GM19043 (cell line): ENCODE measurements at regions not wholly inside any gene's neighbourhood (a gene's known extent, or its start where the extent isn't known, plus 50 kb on each side); places are given as distances from the start of the nearest gene placed in this dataset.

Experiments
- ATAC-seq: cut with Tn5 transposase; IDR thresholded peaks from one replicate; pipeline ENCODE4 v1.9.1; 2021; ENCODE audit warnings: low read depth; ENCODE audit not compliant: unreplicated experiment

DNA sequence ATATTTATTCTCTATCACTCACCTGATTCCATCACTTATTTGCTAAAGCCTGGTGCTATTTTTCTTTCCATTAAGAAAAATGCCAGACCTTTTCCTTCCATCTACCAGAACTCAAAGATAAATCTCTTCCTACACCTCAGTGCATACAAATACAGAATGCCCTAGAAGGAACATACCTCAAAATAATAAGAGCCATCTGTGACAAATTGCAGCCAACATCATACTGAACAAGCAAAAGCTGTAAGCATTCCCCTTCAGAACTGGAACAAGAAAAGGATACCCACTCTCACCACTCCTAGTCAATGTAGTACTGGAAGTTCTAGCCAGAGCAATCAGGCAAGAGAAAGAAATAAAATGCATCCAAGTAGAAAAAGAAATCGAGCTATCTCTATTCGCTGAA, 315.9 kb upstream of the UBE2E3 start:
- ATAC-seq = no peak

DNA sequence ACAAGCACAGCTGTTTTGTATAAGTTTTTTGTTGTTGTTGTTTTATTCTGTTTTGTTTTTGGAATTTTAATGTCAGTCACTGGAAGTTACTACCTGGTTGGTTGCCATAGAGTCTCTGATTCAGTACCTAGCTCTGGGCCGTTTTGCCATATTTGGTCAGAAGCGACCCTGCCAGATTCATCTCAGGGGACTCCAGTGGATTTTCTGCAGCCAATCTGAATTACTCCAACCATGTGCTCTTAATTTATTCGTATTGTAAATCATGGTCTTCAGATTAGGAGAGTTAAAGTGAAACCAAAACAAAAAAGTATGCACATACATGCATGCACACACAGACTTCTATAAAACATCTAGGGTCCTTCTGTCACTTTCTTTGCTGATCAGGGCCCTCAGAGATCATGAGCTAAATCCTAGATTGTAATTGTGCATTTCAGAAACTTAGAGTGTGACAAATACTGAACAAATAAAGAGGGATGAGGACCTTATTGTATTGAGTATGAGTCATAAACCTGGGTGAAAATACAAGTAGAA, 317.4 kb upstream of the UBE2E3 start:
- no peak for ATAC-seq

DNA sequence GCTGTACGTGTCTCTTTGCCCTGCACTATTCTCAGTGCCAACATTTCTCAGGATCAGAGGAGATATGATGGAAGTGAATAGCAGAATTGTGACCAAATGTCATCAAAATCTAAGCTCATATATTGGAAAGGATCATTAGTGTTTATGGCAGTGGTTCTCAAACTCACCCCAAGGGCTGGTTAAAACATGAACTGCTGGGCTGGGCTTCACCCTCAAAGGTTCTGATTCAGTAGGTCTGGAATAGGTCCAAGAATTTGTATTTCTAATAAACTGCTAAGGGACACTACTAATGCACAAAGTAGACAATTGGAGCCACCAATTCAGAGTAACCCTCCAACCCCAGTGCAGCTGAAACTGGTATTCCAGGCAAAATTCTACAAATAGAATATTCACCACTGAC, 317.9 kb upstream of the UBE2E3 start:
- no peak for ATAC-seq

DNA sequence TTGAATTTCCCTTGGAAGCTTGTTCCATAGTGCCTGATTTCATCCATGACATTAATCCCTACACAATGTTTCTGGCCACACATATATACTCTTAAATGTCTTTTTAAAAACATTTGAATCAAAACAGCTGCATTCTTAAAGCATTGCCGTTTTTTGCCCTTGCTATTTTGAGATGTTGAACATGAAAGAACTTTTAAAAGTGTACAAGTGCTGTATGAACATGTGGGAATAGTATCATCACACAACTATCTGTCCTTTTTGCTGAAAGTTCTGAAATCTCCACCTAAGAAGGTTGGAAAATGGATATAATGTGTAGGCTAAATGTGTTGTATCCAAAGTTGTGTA, 318.7 kb upstream of the UBE2E3 start:
- ATAC-seq = no peak

DNA sequence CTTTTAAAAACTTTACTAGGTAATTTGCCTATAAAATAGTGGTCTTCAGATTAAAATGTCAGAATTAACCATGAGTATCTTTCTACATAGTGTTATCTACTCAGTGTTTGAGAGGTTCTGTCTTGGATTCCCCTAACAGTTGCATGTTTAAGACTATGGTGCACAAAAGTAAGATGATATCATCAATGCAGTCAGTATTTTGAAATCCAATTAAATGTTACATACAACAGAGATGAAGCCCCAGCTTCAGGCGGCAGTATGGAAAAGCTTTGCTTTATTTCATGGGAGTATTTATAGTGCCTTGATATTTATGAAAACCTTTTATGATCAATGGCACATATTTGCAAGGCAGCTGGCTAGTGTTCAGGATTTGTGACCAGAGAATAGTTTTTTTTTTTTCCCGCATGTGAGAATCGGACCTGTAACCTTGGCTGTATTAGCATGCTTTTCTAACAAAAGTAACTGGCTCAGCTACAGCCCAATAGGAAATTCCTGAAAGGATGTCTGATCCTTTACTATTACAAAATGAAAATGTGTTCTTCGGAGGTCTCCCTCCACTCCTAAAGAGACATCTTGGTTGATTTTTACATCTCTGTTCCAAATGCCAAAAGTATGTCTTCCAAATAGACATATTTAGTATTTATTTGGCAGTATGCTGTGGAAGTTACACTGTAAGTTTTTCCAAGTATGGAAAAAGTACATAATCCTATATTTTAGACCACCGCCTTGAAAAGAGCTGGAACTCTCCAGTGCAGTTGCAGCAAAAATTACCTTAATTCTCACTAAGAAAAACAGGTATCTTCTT, 319.3 kb upstream of the UBE2E3 start:
- ATAC-seq = no peak

DNA sequence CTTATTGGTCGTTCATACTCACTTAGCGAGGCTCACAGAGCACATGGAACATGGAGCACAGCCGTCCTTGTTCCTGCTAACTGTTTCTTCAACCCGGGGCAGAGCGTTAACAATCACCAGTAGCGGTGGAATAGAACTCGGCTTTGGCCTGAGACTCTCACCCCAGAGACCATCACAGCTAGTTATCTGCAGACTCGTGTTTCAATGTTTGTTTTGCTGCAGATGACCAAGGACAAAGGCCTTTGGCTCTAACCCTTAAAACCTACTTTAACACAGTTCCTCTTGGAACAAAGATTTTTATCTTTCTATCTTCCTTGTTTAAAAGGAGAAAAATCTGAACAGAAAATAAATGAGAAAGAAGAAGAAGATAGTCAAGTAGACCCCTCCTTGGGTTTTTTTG, 320.2 kb upstream of the UBE2E3 start:
- ATAC-seq = no peak

DNA sequence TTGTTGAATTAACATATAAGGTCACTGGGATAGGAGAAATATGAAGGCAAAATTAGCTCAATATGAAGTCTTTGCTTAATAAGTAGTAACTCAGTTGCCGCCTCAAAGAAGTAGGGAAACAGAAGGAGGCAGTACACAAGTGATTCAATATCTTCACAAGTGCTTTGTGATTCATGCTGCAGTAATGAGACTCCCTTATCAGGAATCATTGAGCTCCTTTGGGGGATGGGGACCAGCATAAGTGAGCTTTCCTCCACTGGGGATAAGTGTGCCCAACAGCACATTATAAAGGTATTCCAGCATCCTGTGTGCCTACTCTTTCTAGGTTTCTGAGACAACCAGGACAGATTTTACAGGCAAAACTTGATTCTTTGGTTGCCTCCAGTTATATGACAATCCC, 323.4 kb upstream of the UBE2E3 start:
- no peak for ATAC-seq

DNA sequence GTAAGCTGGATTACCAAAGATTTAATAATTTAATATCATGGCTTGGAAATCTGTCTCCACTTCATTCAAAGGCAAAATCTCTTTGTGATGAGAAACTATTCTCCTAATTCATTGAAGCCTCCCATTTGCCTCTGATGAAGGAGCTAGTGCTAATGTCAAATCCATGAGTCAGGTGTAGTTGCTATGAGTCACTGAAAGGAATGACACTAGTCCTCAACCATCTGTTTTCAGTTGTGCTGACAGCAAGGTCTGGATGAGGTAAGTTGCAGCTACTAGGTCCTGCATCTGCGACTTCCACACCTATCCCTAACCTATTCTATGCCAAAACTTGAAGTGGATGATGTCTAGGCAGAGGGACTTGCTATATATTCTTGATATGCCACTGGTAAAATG, 324.0 kb upstream of the UBE2E3 start:
- no peak for ATAC-seq

DNA sequence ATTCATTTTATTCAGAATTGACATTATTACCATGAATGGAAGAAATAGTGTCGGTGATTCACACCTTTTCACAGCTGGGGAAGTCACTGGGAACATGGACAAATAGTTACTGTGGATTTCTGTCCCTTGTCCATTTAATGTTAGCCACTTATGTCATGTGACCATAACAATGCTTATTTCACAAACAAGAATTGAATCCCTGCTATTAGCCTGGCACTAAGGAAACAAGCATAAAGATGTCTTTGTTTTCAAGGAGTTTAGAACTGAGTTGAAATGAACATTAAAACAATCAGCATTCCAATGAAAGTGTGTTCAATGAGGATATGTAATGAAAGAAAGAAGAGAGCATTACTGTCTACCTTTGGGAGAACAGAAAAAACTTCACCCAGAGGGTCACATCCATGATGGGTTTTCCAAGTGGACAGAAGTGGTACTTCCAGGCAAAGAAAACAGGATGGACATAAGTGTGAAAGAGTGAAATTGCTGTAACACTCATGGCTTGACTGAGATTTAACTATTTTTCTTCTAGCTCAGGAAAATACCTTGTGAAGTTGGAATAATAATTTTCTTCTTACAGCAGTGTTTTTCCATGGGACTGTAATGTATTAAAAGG, 324.5 kb upstream of the UBE2E3 start:
- no peak for ATAC-seq

DNA sequence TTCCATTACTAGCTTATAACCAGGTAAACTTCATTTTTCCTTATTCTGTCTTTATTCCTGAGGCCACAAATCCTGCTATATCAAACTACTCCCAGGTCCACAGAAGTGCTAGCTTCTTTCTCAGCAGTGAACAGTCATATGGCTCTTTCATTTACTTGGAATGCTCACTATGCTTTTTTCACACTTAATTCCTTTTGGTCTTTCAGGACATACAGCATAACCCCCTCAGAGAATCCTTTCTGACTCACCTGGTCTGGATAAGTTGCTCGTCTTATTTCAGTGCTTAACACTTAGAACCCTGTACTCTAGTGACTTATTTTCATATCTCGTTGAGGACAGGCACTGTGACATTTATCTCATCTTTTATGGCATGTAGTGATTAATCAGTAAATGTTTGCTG, 325.0 kb upstream of the UBE2E3 start:
- no peak for ATAC-seq

DNA sequence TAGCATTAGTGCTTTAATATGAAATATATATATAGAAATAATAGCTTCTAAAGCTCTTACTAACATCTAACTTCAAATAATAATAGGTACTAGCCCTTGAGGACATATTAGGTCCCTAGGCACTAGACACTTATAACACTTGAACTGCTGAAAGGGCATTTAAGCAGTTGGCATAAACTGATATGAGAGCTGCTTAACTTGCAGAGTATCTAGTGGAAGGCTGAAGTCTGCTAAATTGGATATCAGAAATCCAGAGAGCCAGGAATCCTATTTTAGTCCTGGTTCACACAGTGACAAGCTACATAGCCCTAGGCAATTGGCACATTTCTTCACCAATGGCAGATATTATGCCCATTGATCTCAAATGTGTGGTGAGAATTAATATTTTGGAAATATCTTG, 326.9 kb upstream of the UBE2E3 start:
- no peak for ATAC-seq

DNA sequence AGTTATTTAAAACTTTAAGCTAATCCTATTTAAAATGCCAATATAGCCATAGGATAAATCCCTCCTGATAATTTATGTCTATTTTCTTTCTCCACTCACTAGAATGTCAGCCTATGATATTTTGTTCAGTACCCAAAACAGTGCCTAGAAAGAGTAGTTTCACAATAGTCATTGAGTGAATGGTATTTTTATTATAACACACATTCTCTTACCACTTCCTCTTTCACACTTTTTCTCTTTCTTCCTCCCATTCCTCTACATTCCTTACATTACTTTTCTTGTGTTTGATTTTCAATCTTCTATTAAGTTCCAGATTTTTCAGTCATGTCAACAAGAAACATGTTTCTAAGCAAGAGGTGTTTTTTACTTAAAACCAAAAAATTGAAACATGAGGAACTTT, 327.6 kb upstream of the UBE2E3 start:
- no peak for ATAC-seq

DNA sequence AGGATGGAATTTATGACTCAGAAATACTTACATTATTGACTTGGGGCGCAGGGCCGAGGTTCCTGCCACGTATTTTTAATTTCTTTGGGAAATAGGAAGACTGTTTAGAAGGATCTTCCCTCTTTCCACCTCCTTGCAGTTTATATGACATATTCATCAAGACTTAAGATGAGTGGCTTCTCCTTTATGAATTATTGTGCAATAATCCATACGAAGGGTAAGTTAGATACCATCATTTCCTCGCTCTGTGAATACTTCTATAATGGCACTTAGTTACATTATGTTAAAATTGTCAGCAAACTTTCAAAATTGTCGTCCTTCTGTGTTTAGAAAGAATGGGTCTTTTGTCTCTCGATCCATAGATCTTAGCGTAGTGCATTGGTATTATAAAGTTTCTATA, 328.8 kb upstream of the UBE2E3 start:
- ATAC-seq = no peak

DNA sequence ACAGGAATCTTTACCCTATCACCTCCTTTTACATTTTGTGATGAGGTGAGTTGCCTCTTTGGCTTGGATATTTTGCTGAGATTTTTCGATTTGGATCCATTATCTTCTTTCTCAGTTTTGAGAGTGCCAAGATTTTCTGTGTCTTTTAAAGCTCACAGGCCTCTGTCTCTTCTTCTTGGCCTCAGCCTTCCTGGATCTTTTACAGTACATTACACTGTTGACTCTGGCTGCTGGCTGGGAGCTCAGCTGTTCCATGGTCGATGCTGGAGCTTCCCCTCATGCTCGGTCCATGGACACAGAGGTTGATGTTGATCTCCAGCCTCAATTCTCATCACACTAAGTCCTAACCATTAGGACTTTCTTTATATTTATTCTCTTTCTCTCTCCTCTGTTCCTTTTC, 332.8 kb upstream of the UBE2E3 start:
- no peak for ATAC-seq

DNA sequence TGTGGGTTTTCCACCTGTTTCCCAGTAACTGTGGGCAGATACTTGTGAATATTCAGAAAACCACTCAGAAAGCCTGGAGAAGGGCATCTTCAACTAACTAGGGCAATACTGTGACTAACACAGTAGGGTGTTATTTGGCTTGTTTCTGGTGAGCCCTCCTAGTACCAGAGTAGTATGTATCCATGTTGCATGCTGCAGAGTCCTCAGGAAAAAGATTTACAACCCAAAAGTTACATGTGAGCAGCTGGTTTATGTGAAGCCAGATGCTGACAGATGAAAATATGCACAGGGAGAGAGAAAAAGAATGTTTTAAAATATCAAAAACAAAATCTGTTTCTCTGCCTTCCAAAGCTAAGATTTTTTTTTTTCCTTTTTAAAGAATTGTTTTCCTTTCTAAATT, 333.2 kb upstream of the UBE2E3 start:
- no peak for ATAC-seq

DNA sequence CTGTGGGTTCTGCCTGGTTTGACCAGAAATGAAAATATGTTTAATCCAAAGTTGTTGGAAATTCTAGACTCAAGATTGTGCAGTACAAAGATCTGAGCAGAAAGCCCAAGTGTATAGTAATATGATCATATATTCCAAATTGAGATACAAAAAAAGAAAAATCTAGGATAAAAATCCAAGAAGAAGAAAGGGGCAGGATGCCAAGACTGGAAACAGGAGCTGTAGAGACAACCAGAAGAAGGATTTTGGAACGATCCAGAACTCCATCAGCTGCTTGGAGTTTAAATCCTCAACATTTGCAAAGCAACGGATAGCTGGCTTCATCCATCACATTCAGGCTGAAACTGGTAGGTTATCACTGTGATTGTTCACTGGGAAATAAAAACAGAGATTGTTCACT, 333.6 kb upstream of the UBE2E3 start:
- no peak for ATAC-seq

DNA sequence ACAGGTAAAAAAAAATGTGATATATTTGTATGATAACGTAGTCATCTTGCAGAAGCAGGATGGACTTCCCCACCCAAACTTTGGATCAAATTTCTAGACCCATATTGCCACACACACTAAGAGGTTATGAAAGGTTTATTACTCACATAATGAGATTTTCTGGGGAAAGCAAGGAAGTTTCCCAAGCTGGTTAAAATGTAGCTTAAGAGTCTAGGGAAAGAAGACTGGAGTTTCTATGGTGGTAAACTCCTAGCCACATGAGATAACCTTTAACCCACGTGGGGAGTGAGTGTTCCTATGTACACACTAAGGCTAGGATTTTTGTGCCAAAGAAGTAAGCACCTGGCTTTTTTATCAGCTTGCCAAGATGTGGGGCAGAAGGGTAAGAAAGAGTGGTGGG, 335.7 kb upstream of the UBE2E3 start:
- ATAC-seq = no peak

DNA sequence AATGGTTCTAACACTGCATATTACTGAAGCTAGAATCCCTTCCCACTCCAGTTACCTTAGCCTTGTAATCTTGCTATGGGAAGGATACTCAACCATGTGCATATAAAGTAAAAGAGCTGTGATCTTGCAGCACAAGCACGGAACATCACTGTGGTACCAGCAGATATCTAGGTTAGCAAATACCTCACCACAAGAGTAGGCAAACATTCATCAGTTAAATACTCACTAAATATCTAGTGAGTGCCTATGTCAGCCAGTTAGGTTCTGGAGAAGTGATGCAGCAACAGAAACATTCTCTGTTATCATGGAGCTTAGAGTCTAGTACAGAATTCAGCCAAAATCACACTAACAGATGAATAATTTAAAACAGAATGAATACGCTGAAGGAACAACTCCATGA, 349.6 kb upstream of the UBE2E3 start:
- ATAC-seq = no peak

DNA sequence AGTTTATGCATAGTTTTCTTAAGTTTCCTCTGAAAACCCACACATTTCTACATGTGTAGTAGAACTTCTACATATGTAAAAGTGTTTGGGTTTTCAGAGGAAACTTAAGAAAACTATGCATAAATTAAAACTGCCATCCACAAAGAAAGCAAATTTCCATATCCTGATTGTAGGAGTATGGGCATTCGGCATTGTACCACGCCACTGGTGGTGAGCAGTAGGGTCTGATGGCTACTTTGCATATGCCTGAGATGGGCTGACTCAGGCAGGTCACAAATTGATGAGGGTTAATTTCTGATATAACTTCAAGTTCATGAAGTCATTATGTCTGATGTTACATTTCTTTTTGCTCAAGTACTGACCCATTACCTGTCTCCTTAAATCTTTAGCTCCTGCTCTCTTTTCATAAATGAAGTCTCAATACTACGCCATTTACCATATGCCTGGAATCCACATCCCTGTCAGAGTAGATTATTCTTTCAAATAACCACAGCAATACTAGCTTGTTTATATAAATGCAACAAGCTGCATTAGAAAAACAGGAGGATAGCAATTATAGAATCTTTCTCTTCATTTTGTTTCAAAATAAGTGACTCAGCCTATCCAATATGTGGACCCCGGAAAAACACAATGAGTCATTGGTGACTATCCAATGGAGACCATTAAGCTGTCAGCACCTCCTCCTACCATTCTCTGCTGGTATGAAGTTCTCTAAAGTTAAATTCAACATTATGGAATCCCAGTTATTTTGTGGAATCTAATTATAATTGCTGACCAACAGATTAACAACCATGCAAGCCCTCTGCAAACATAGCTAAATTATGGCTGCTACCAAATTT, 355.2 kb upstream of the UBE2E3 start:
- no peak for ATAC-seq

DNA sequence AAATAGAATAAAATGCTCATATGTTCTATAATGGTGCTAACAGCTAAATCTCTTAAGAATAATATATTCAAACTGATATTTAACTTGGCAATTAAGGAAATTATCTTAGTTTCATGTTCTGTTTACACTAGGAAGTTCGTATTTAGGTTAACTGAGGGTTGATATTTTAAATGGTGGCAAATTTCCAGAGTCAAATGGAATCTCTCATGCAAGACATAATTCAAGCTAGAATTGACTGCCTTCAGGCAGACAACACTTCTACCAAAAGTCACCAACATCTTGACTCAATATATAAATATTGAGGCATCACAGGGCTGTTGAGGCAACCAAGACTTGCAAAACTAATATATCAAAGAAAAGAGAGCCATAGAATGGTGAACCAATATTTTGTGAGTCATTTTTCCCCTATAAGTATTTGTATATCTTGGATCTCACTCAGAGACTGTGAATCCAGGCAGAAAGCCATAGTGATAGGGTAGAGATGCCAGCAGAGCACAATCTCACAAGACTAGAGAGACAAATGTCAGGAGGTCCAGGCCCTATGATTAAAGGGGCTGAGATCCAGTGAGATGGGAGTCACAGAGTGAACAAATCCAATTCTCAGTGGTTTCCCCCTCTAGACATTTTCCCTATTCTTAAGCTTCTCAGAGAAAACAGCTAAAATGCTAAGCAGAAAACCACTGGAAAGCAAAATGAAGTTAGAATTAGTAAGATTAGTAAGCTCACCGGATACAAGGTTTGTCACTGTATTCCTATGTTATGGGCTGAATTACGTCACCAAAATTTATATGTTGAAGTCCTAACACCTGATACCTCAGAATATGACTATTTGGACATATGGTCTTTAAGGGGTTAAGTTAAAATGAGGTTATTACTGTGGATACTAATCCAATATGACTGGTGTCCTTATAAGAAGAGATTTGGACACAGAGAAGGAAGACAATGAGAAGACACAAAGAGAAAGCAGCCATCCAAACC, 358.2 kb upstream of the UBE2E3 start:
- no peak for ATAC-seq
